ENCODE measurements at regions not wholly inside any gene's neighbourhood (a gene's known extent, or its start where the extent isn't known, plus 50 kb on each side); places are given as distances from the start of the nearest gene placed in this dataset.

GRCh38 chr4:59039046-59039445 lies 1928.9 kb upstream of the IGFBP7 start:
- DNase-seq (ENCODE audit: extremely low read depth, low read depth): no peak
- no peak for TF ChIP-seq CTCF (IDR thresholded peaks at IDR 0.05; ENCODE audit: low read depth, low read length, missing control alignments)
- no peak overlapping the region for H3K4me3 ChIP-seq (replicated peaks; ENCODE audit: low read depth, low read length)

- TF ChIP-seq CTCF (IDR thresholded peaks at IDR 0.05; ENCODE audit: low read depth, low read length, missing control alignments): no peak
- DNase-seq (ENCODE audit: extremely low read depth, low read depth): no peak
- H3K4me3 ChIP-seq (replicated peaks; ENCODE audit: low read depth, low read length): no peak overlapping the region
These were observed 1934.2 kb upstream of the IGFBP7 start for GRCh38 chr4:59044286-59044900.

- no peak overlapping the region for H3K4me3 ChIP-seq (replicated peaks; ENCODE audit: low read depth, low read length)
- no peak for DNase-seq (ENCODE audit: extremely low read depth, low read depth)
- TF ChIP-seq CTCF (IDR thresholded peaks at IDR 0.05; ENCODE audit: low read depth, low read length, missing control alignments): no peak
These were observed 1943.9 kb upstream of the IGFBP7 start for GRCh38 chr4:59054086-59054485.

GRCh38 chr4:59057804-59058203 lies 1947.6 kb upstream of the IGFBP7 start:
- DNase-seq (ENCODE audit: extremely low read depth, low read depth): no peak
- no peak overlapping the region for H3K4me3 ChIP-seq (replicated peaks; ENCODE audit: low read depth, low read length)
- no peak for TF ChIP-seq CTCF (IDR thresholded peaks at IDR 0.05; ENCODE audit: low read depth, low read length, missing control alignments)

GRCh38 chr4:59058543-59058942 lies 1948.4 kb upstream of the IGFBP7 start:
- TF ChIP-seq CTCF (IDR thresholded peaks at IDR 0.05; ENCODE audit: low read depth, low read length, missing control alignments): no peak
- no peak for DNase-seq (ENCODE audit: extremely low read depth, low read depth)

GRCh38 chr4:59060002-59060846 lies 1950.0 kb upstream of the IGFBP7 start:
- no peak for DNase-seq (ENCODE audit: extremely low read depth, low read depth)
- TF ChIP-seq CTCF (IDR thresholded peaks at IDR 0.05; ENCODE audit: low read depth, low read length, missing control alignments): no peak
- H3K4me3 ChIP-seq (replicated peaks; ENCODE audit: low read depth, low read length): no peak overlapping the region

More at GRCh38 chr4:59058543-59058942, 1948.4 kb upstream of the IGFBP7 start:
- no peak overlapping the region for H3K4me3 ChIP-seq (replicated peaks; ENCODE audit: low read depth, low read length)
